ENCODE measurements at regions not wholly inside any gene's neighbourhood (a gene's known extent, or its start where the extent isn't known, plus 50 kb on each side); places are given as distances from the start of the nearest gene placed in this dataset.
"Not testable (repeated sequence)": the region's sequence is repeated elsewhere in the genome, so short reads cannot be mapped to it uniquely, and the experiment has no call there.

- DNase-seq (ENCODE audit: low spot score in 2 of 2): no peak
- FAIRE-seq: no peak
These were observed 781.1 kb upstream of the AMELY start for GRCh38 chrY:7692701-7693100.

- FAIRE-seq: no peak
- DNase-seq (ENCODE audit: low spot score in 2 of 2): no peak
These were observed 775.5 kb upstream of the AMELY start for GRCh38 chrY:7687086-7687485.

- FAIRE-seq (no peak), DNase-seq (ENCODE audit: low spot score in 2 of 2) (no peak)
These were observed 773.0 kb upstream of the AMELY start for GRCh38 chrY:7684546-7684945.

GRCh38 chrY:7682386-7682785, 770.8 kb upstream of the AMELY start:
- FAIRE-seq: no peak
- DNase-seq (ENCODE audit: low spot score in 2 of 2): no peak

- DNase-seq (ENCODE audit: low spot score in 2 of 2) (no peak), FAIRE-seq (no peak)
These were observed 769.9 kb upstream of the AMELY start for GRCh38 chrY:7681426-7681825.

GRCh38 chrY:7674465-7674864, 762.9 kb upstream of the AMELY start:
- DNase-seq (ENCODE audit: low spot score in 2 of 2): no peak
- FAIRE-seq: no peak

- FAIRE-seq (no peak), DNase-seq (ENCODE audit: low spot score in 2 of 2) (no peak)
These were observed 761.2 kb upstream of the AMELY start for GRCh38 chrY:7672796-7673195.

GRCh38 chrY:7663261-7663660, 751.7 kb upstream of the AMELY start:
- FAIRE-seq (no peak), DNase-seq (ENCODE audit: low spot score in 2 of 2) (no peak)

GRCh38 chrY:7659047-7659446, 747.5 kb upstream of the AMELY start:
- FAIRE-seq: no peak

GRCh38 chrY:7656596-7656995, 745.0 kb upstream of the AMELY start:
- FAIRE-seq (no peak), DNase-seq (ENCODE audit: low spot score in 2 of 2) (no peak)

More at GRCh38 chrY:7659047-7659446, 747.5 kb upstream of the AMELY start:
- no peak for DNase-seq (ENCODE audit: low spot score in 2 of 2)

GRCh38 chrY:7654985-7655384, 743.4 kb upstream of the AMELY start:
- FAIRE-seq: no peak
- no peak for DNase-seq (ENCODE audit: low spot score in 2 of 2)

- DNase-seq (ENCODE audit: low spot score in 2 of 2); FAIRE-seq: not testable (repeated sequence)
These were observed 738.3 kb upstream of the AMELY start for GRCh38 chrY:7649866-7650265.

Measured in frontal cortex (tissue), 3 donors.